Motor neuron (in vitro differentiated cells): ENCODE measurements at regions not wholly inside any gene's neighbourhood (a gene's known extent, or its start where the extent isn't known, plus 50 kb on each side); places are given as distances from the start of the nearest gene placed in this dataset.
A peak's percentile ranks its signal among the peaks of the same experiment; 100 is the strongest.
"Not testable (repeated sequence)": the region's sequence is repeated elsewhere in the genome, so short reads cannot be mapped to it uniquely, and the experiment has no call there.

Experiments
- ATAC-seq, 8 experiments: fragments of 200-7000 bp; cut with Tn5 transposase; replicated peaks in 6 of 8; 2 replicates each; pipeline ENCODE4 v1.8.0; 2021; ENCODE audit warnings: mild to moderate bottlenecking in 8 of 8, moderate library complexity in 8 of 8
- H3K27ac ChIP-seq, 2 donors: fragments of 250-450 bp; sonication (Bioruptor Pico); 2 replicates each; pipeline ENCODE4 v1.9.0; 2021; ENCODE audit warnings: antibody characterized with exemption in 2 of 2, mild to moderate bottlenecking in 2 of 2, moderate library complexity in 1 of 2
- H3K4me1 ChIP-seq, 2 donors: fragments of 250-450 bp; sonication (Bioruptor Pico); replicated peaks in 1 of 2; 2 replicates each; pipeline ENCODE4 v1.6.1; 2021; ENCODE audit warnings: antibody characterized with exemption in 2 of 2, mild to moderate bottlenecking in 2 of 2, moderate library complexity in 1 of 2
- H3K4me3 ChIP-seq, 5 donors: fragments of 250-450 bp; sonication (Bioruptor Pico); 2 replicates each; pipeline ENCODE4 v1.9.0; 2021; ENCODE audit warnings: antibody characterized with exemption in 5 of 5, mild to moderate bottlenecking in 5 of 5, moderate library complexity in 4 of 5
- WGBS, 10 experiments: fragments of 450-650 bp; shearing (Covaris generic); methylation state at CpG; one replicate each; pipeline ENCODE4 v1.0.0; 2022; 5-methylcytosine and 5-hydroxymethylcytosine counted together
- in situ Hi-C, 9 experiments: fragments of 400-800 bp; cut with MboI; loops; one replicate each; pipeline ENCODE4 v1.15.0; 2021; ENCODE audit warnings: low sequenced_read_pairs in 9 of 9, low pct_unique_long_range_greater_than_20kb in 2 of 9; ENCODE audit not compliant: unreplicated experiment in 9 of 9

DNA sequence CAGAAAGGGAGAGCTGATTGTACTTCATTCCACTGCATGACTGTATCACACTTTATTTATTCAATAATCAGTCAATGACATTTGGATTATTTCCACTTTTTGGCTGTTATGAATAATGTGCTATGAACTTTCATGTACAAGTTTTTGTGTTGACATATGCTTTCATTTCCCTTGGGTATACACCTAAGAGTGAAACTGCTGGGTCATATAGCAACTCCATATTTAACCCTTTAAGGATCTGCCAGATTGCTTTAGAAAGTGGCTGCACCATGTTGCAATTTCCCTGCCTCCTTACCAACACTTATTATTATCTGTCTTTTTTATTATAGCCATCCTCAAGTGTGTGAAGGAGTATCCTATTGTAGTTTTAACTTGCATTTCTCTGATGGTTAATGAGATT, 108.8 kb upstream of the KCNK1 start:
- no peak overlapping the region for H3K27ac ChIP-seq
- H3K4me1 ChIP-seq, result peaks cover 2 to 6% of the 10 kb centered on the region in 2 donors
- ATAC-seq, result no peak
- H3K4me3 ChIP-seq, result no peak overlapping the region
- in situ Hi-C loops, result no loop called here

DNA sequence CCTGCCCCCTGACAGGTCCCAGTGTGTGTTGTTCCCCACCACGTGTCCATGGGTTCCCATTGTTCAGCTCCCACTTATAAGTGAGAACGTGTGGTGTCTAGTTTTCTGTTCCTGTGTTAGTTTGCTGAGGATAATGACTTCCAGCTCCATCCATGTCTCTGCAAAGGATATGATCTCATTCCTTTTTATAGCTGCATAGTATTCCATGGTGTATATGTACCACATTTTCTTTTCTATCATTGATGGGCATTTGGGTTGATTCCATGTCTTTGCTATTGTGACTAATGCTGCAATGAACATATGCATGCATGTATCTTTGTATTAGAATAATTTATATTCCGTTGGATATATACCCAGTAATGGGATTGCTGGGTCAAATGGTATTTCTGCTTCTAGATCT, 108.0 kb upstream of the KCNK1 start:
- not testable (repeated sequence) for ATAC-seq

DNA sequence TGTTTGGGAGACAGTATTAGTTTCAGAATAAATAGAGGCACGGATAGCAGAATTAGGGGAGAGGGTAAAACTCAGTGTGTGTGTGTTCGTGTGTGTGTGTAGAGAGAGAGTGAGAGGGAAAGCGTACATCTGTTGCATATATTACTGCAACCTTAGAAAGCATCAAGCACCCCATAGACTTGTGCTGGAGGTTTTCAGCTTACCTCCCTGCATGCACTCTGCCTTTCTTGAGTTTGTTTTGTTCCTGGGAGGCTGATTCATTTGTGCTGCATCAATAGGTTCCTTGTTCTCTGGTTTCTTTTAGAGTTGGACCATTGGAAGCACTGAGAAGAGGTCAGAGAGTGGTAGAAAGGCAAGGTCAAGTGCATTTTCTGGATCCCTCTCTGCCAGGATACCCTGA, 104.4 kb upstream of the KCNK1 start:
- no peak overlapping the region for H3K27ac ChIP-seq
- ATAC-seq, result peak in 5 of 8 experiments; percentile 22 to 85 (median 69)
- in situ Hi-C loops, result no loop called here
- 0 to 39% (median 21%) methylated on average over 2 to 3 of the region's 3 CpGs; no CpG with 5 or more reads in 3 of the 10 experiments for WGBS, 10 experiments
- no peaks in the 10 kb centered on the region for H3K4me1 ChIP-seq
- H3K4me3 ChIP-seq, result no peak overlapping the region

More for the DNA sequence above, 108.0 kb upstream of the KCNK1 start:
- H3K4me3 ChIP-seq, H3K27ac ChIP-seq, in situ Hi-C loops, H3K4me1 ChIP-seq: not testable (repeated sequence)
- WGBS, 10 experiments, result 21 to 100% (median 74%) methylated on average over 1 to 3 of the region's 3 CpGs; no CpG with 5 or more reads in 2 of the 10 experiments

DNA sequence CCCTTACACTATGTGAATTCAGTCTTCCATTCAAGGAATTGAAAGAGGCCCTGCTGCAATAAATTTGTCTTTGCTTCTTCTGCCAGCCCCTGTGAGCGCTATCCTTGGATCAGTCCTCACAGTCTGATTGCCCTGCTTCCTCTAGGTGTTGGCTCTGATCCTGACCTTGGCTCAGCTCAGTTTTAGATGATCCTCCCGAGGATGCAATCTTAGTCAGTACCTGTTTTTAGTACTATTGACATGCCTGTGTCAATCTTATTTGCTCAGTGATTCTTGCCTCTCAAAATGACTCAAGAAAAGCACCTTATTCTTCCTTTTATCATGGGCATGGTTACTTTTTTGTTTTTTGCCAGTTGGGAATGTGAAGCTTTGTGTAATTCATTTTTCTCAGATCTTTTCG, 101.4 kb upstream of the KCNK1 start:
- WGBS, 10 experiments, result 44 to 100% (median 68%) methylated on average over 1 to 3 of the region's 3 CpGs; no CpG with 5 or more reads in 2 of the 10 experiments
- in situ Hi-C loops, result no loop called here
- Histone ChIP-seq H3K27ac (no peak overlapping the region), H3K4me3 (no peak overlapping the region), H3K4me1 (no peaks in the 10 kb centered on the region)
- ATAC-seq, result no peak

DNA sequence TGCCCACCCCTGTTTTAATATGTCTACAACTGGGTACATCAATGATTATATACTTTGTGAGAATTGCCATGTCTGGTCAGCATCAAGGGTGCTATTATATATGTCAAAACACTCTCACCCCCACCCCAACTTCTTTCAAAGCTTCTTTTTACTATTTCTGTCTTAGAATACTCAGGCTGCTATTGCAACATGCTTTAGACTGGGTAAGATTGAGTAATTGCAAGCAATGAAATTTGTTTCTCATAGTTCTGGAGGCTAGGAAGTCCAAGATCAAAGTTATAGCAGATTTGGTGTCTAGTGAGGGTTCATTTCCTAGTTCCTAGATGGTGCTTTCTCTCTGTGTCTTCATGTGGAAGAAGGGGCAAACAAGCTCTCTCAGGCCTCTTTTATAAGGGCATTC, 100.5 kb upstream of the KCNK1 start:
- H3K4me3 ChIP-seq, result no peak overlapping the region
- in situ Hi-C loops, result no loop called here
- ATAC-seq, result no peak
- H3K27ac ChIP-seq, result no peak overlapping the region
- no peaks in the 10 kb centered on the region for H3K4me1 ChIP-seq

DNA sequence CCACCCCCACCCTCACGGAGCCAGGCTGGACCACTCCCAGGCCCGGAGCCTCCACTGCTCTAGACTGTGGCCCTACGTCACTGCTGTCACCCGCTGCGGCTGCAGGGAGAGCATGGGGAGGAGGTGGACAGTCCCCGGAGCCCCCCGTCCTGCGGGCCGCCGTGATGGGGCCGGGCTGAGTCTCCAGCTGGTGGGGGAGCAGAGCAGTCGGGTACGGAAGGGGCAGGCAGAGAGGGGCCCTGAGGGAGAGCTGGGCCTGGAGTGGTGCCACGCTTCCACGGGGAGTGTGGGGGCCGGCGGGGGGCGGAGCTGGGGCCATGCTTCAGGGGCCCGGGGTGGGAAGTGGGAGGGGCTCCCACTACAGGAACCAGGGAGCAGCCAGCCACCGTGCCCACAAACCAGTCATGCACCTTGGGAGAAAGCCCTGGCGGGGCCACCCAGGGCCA, 98.9 kb upstream of the KCNK1 start:
- in situ Hi-C loops, result no loop called here
- no peak for ATAC-seq
- WGBS, 10 experiments, result 87% methylated on average over 10 of the region's 21 CpGs; no CpG with 5 or more reads in 9 of the 10 experiments
- Histone ChIP-seq H3K4me3 (no peak overlapping the region), H3K27ac (no peak overlapping the region), H3K4me1 (peaks cover 2 to 3% of the 10 kb centered on the region in 2 donors)

DNA sequence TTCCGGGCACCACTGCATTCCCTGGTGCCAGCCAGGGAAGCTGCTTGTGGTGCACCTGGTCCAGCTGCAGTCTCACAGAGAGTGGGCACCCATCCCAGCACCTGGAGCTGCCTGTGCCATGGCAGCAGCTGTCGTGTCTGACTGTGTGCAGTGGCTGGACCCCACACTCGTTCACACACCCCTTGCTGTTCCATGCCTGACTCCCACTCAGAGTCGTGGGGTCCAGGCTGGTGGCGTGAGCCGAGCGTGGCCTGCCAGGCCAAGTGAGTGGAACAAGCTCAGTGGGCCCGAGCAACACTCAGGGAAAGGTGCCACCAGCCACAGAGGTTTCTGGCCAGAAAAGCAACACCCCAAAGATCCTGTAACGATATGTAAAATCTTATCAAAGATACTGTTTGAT, 97.2 kb upstream of the KCNK1 start:
- in situ Hi-C loops, result no loop called here
- ATAC-seq, result no peak
- WGBS, 10 experiments, result 0 to 86% (median 45%) methylated on average over 1 to 6 of the region's 9 CpGs; no CpG with 5 or more reads in 2 of the 10 experiments
- H3K4me3 ChIP-seq, result no peak overlapping the region
- no peak overlapping the region for H3K27ac ChIP-seq
- H3K4me1 ChIP-seq, result peaks cover 6 to 14% of the 10 kb centered on the region in 2 donors

DNA sequence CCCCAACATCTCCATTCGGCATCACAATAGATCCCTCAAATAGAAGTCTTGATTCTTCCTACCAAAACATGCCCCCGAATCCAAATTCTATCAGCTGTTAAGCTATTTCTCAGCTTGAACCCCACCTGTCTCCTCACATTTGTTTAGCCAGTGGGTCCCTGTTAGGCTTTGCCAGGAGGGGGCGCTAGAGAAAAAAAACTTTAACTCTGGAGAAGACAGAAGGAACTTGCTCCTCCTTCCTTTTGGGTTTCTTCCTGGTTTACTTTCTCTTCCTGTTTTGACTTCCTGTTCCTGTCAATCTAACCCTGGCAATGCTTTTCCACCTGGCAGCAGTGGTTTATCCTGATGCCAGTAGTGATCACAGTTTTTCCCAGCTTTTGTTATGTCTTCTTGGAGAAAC, 95.6 kb upstream of the KCNK1 start:
- in situ Hi-C loops, result no loop called here
- peak in 2 of 8 experiments; percentile 17 to 42 for ATAC-seq
- no peak overlapping the region for H3K4me3 ChIP-seq
- 17 to 94% (median 62%) methylated on average over 2 to 3 of the region's 3 CpGs for WGBS, 10 experiments
- peaks cover 13 to 21% of the 10 kb centered on the region in 2 donors for H3K4me1 ChIP-seq
- no peak overlapping the region for H3K27ac ChIP-seq

DNA sequence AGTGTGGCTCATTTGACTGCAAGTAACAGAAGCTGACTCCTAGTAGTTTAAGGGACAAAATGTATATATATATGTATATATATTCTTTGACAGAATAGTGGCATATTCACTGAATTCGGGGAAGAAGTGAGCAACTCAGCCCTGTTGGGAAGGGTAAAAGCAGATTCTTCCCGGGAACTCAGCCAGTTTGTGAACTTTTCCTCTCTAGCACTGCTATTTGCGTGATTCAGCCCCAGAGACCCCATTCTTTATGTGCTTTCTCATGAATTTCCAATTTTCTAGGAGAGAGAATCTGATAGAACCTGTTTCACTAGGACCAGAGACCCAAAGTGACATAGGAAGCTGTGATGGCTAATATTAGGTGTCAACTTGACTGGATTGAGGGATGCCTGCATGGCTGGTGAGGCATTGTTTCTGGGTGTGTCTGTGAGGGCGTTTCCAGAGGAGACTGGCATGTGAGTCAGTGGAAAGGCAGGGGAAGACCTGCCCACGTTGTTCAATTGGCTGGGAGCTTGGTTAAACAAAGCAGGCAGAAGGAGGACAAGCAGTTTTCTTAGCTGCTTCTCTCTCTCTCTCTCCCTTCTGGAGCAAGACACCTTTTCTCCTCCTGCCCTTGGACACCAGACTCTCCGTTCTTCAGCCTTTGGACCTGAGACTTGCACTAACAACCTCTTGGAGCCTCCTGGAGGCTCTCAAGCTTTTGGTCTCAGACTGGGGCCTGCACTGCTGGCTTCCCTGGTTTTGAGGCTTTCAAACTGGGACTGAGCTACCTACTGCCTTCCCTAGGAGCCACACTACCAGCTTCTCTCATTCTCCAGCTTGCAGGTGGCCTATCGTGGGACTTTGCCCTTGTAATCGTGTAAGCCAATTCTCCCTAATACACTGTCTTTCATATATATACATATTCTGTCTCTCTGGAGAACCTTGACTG, 93.4 kb upstream of the KCNK1 start:
- Histone ChIP-seq H3K4me3 (no peak overlapping the region), H3K4me1 (peaks cover 14 to 22% of the 10 kb centered on the region in 2 donors), H3K27ac (no peak overlapping the region)
- 13 to 81% (median 45%) methylated on average over 4 to 8 of the region's 8 CpGs; no CpG with 5 or more reads in 2 of the 10 experiments for WGBS, 10 experiments
- in situ Hi-C loops, result no loop called here
- peak in 7 of 8 experiments; percentile 38 to 98 (median 67) for ATAC-seq

DNA sequence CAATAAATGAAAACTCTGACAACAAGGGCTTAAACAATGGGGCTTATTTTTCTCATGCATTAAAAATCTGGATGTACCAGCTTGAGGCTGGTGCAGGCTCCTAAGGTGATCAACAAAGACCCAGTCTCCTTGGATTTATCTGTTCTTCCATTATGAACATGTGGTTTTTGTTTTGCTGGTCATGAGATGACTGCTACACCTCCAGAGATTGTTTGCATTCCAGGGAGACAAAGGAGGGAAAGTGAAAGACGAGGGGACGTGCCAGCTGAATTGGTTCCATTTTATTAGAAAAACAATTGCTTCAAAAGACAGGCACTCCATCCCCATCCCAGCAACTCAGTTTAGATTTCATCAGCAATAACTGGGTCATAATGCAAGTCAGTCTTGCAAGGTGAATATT, 90.9 kb upstream of the KCNK1 start:
- Histone ChIP-seq H3K27ac (no peak overlapping the region), H3K4me1 (peaks cover 22% of the 10 kb centered on the region in 2 donors), H3K4me3 (no peak overlapping the region)
- peak in 4 of 8 experiments; percentile 16 to 34 (median 30) for ATAC-seq
- 13 to 50% (median 23%) methylated on average over 2 of the region's 2 CpGs; no CpG with 5 or more reads in 3 of the 10 experiments for WGBS, 10 experiments
- in situ Hi-C loops, result no loop called here

DNA sequence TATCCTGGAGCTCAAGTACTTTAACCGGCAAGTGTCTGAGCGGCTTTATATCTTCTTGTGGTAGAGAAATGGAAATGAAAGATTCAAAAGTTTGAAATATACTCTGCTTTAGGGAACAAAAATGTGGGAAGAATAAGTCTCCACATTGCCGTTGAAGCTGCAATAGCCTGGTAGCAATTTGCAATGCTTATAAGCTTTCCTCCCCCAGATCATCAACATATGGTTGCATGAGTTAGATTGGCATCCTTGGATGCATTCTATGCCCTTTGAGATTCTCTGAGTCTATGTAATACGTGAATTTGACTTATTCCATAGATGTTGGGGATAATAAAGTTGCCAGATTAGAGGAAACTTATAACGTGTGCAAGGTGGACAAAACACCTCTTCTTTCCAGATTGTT, 86.1 kb upstream of the KCNK1 start:
- in situ Hi-C loops, result no loop called here
- WGBS, 10 experiments, result 0 to 88% (median 27%) methylated on average over 1 to 5 of the region's 5 CpGs

DNA sequence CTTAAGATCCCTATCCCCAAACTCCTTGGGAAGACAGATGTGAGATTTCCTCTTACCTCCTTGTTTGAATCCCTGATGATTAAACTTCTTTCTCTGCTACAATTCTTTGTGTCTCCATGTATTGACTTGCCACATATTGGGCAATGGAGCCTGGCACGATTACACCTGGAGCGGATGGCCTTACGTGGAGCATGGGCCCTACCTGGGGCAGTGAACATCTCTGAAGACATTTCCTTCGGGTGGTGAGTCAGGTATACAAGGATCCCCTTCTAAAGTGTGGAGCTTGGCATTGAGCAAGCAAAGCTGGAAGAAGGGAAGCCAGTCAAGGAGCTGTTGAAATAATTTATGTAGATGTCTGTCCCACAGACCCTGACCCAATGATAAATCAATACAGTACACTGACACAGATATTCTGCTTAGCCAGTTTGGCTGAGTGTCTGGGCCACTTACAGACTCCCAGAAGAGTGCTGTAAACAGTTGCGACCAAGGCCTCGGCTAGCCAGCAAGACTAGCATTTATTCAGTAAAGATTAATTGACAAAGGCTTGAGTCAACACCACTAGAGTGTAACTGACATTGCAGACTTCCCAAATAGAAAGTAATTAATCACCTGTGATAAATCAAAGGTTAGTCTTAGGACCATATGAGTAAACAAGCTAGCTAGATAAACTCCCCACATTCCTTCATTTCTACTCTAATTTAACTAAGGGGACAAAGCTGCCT, 83.1 kb upstream of the KCNK1 start:
- no peak overlapping the region for H3K27ac ChIP-seq
- H3K4me3 ChIP-seq, result no peak overlapping the region
- no peak for ATAC-seq
- H3K4me1 ChIP-seq, result peaks cover 0 to 8% of the 10 kb centered on the region in 2 donors
- in situ Hi-C loops, result no loop called here
- WGBS, 10 experiments, result 61 to 100% (median 89%) methylated on average over 2 to 6 of the region's 6 CpGs; no CpG with 5 or more reads in 2 of the 10 experiments

More for the DNA sequence above, 86.1 kb upstream of the KCNK1 start:
- peak in 2 of 8 experiments; percentile 43 to 73 for ATAC-seq
- H3K27ac ChIP-seq, result no peak overlapping the region
- H3K4me3 ChIP-seq, result no peak overlapping the region
- H3K4me1 ChIP-seq, result peaks cover 7 to 14% of the 10 kb centered on the region in 2 donors

DNA sequence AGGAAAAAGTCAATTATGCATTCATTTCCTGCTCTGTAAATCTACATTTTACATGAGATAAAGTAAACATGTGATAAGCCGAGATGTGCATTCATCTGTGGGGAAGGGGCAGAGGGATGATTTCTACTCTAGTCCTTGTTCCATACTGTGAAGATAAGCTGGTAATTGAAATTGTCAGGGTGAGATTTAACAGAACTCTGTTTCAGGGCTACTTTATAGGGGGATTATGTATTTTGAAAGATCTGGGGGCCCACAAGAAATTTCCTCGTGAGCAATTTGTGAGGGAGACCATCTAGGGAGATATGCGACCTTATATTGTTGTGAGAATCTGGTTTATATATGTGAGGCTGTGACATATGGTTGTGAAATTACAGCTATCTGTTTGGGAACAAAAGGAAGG, 73.1 kb upstream of the KCNK1 start:
- Histone ChIP-seq H3K27ac (no peak overlapping the region), H3K4me1 (peaks cover 0 to 3% of the 10 kb centered on the region in 2 donors), H3K4me3 (no peak overlapping the region)
- in situ Hi-C loops, result no loop called here
- ATAC-seq, result no peak
- 18 to 100% (median 86%) methylated on average over 1 to 3 of the region's 3 CpGs; no CpG with 5 or more reads in 1 of the 10 experiments for WGBS, 10 experiments
